Fibroblast of the conjunctiva (primary cell): ENCODE measurements at regions not wholly inside any gene's neighbourhood (a gene's known extent, or its start where the extent isn't known, plus 50 kb on each side); places are given as distances from the start of the nearest gene placed in this dataset.
A peak's percentile ranks its signal among the peaks of the same experiment; 100 is the strongest.
"Not testable (repeated sequence)": the region's sequence is repeated elsewhere in the genome, so short reads cannot be mapped to it uniquely, and the experiment has no call there.

Source experiments
- DNase-seq: peaks from one replicate; pipeline ENCODE4 v3.0.0-alpha.2; 2010; ENCODE audit warnings: low read depth

GRCh38 chr5:166746506-166746905, 1544.9 kb upstream of the WWC1 start:
- DNase-seq, result no peak

GRCh38 chr5:166750376-166750775, 1541.1 kb upstream of the WWC1 start:
- DNase-seq, result no peak

GRCh38 chr5:166758151-166758550, 1533.3 kb upstream of the WWC1 start:
- DNase-seq, result no peak

GRCh38 chr5:166767858-166768257, 1523.6 kb upstream of the WWC1 start:
- no peak for DNase-seq

GRCh38 chr5:166768536-166768935, 1522.9 kb upstream of the WWC1 start:
- no peak for DNase-seq

GRCh38 chr5:166772770-166773169, 1518.7 kb upstream of the WWC1 start:
- DNase-seq, result peak; percentile 57

- DNase-seq, result no peak
These were observed 1509.7 kb upstream of the WWC1 start for GRCh38 chr5:166781737-166782136.

- no peak for DNase-seq
These were observed 1506.8 kb upstream of the WWC1 start for GRCh38 chr5:166784545-166785078.

- no peak for DNase-seq
These were observed 1505.3 kb upstream of the WWC1 start for GRCh38 chr5:166786178-166786577.

- DNase-seq, result no peak
These were observed 1504.6 kb upstream of the WWC1 start for GRCh38 chr5:166786889-166787288.

GRCh38 chr5:166788050-166788449, 1503.4 kb upstream of the WWC1 start:
- DNase-seq, result no peak

- no peak for DNase-seq
These were observed 1495.7 kb upstream of the WWC1 start for GRCh38 chr5:166795756-166796155.

GRCh38 chr5:166803058-166803457, 1488.4 kb upstream of the WWC1 start:
- no peak for DNase-seq

GRCh38 chr5:166804223-166804622, 1487.2 kb upstream of the WWC1 start:
- not testable (repeated sequence) for DNase-seq

- DNase-seq, result not testable (repeated sequence)
These were observed 1486.8 kb upstream of the WWC1 start for GRCh38 chr5:166804693-166805092.

GRCh38 chr5:166810093-166810658, 1481.3 kb upstream of the WWC1 start:
- not testable (repeated sequence) for DNase-seq

GRCh38 chr5:166810721-166811120, 1480.7 kb upstream of the WWC1 start:
- DNase-seq, result no peak

- no peak for DNase-seq
These were observed 1468.1 kb upstream of the WWC1 start for GRCh38 chr5:166823360-166823759.

- no peak for DNase-seq
These were observed 1457.2 kb upstream of the WWC1 start for GRCh38 chr5:166834246-166834645.

- no peak for DNase-seq
These were observed 1446.4 kb upstream of the WWC1 start for GRCh38 chr5:166845044-166845443.

- no peak for DNase-seq
These were observed 1434.7 kb upstream of the WWC1 start for GRCh38 chr5:166856791-166857190.

- no peak for DNase-seq
These were observed 1431.0 kb upstream of the WWC1 start for GRCh38 chr5:166860426-166860825.

GRCh38 chr5:166862581-166862980, 1428.9 kb upstream of the WWC1 start:
- DNase-seq, result no peak

GRCh38 chr5:166865206-166865605, 1426.2 kb upstream of the WWC1 start:
- DNase-seq, result no peak
